ENCODE measurements at regions not wholly inside any gene's neighbourhood (a gene's known extent, or its start where the extent isn't known, plus 50 kb on each side); places are given as distances from the start of the nearest gene placed in this dataset.

DNA sequence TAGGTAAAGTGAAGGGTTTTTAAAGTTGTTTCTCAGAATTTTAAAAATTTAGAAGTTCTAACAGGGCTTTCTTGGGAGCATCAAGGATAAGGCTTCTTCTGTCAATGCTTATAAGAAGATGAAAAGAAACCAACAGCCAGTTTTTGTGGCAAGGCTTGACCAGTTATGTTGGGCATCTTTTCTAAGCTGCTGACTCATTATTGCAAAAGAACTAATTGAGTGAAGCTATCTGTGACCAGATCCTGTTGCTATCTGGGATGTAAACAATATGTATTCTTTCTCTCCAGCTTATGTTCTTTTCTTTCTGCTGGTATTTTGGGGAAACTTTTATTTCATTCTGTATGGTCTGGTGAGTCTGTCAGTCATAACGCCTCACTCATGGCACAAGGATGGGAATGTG lies 643.8 kb downstream of the HDGFL1 start:
- TF ChIP-seq, protein P1, sequence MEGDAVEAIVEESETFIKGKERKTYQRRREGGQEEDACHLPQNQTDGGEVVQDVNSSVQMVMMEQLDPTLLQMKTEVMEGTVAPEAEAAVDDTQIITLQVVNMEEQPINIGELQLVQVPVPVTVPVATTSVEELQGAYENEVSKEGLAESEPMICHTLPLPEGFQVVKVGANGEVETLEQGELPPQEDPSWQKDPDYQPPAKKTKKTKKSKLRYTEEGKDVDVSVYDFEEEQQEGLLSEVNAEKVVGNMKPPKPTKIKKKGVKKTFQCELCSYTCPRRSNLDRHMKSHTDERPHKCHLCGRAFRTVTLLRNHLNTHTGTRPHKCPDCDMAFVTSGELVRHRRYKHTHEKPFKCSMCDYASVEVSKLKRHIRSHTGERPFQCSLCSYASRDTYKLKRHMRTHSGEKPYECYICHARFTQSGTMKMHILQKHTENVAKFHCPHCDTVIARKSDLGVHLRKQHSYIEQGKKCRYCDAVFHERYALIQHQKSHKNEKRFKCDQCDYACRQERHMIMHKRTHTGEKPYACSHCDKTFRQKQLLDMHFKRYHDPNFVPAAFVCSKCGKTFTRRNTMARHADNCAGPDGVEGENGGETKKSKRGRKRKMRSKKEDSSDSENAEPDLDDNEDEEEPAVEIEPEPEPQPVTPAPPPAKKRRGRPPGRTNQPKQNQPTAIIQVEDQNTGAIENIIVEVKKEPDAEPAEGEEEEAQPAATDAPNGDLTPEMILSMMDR (conservative IDR thresholded peaks at IDR 0.05; ENCODE audit: low read depth), result no peak
- DNase-seq (ENCODE audit: low spot score), result no peak
- ChIA-PET CTCF (no interaction called here), POLR2A (ENCODE audit: low non-redundant PET) (no interaction called here)
- no peak overlapping the region for H3K27ac ChIP-seq

DNA sequence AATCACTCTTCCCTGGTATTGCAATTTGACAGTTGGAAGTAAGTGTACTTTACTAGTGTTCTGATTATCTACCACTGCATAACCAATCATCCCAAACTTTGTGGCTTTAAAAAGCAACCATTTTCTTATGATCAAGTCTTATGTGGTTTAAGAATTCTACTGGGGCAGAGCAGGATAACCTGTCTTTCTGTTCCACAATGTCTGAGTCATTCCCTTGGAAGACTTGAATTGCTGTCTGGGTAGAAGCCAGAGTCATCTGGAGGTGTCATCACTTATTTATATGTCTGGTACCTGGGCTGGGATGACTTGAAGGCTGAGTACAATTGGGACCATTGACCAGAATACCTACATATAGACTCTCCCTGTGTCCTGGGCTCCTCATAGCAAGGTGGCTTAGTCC lies 644.3 kb downstream of the HDGFL1 start:
- POLR2A ChIA-PET (ENCODE audit: low non-redundant PET), result no interaction called here
- no peak for DNase-seq (ENCODE audit: low spot score)
- CTCF ChIA-PET, result no interaction called here
- no peak overlapping the region for H3K27ac ChIP-seq
- TF ChIP-seq, protein P1 (conservative IDR thresholded peaks at IDR 0.05; ENCODE audit: low read depth), result no peak

DNA sequence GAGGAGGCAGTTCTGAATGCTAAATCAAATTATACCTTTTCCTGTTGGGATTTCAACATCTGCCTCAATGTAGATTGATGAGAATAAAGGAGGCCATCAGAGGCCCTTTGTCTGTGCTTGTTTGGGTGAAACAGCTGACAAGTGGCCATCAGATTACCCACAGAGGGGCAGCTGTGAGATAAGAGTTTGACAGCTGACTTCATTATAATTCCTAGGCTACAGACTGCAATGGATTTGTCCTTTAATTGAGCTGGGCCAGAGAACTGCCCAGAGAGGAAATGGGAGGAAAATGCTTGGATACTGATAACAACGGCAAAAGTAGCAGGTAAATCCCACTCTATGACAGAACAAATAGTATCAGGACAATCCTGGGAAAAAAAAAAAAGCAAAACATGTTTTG lies 649.4 kb downstream of the HDGFL1 start:
- H3K27ac ChIP-seq, result no peak overlapping the region
- ChIA-PET POLR2A (ENCODE audit: low non-redundant PET) (no interaction called here), CTCF (no interaction called here)
- TF ChIP-seq, protein P1 (conservative IDR thresholded peaks at IDR 0.05; ENCODE audit: low read depth), result no peak
- DNase-seq (ENCODE audit: low spot score), result no peak

DNA sequence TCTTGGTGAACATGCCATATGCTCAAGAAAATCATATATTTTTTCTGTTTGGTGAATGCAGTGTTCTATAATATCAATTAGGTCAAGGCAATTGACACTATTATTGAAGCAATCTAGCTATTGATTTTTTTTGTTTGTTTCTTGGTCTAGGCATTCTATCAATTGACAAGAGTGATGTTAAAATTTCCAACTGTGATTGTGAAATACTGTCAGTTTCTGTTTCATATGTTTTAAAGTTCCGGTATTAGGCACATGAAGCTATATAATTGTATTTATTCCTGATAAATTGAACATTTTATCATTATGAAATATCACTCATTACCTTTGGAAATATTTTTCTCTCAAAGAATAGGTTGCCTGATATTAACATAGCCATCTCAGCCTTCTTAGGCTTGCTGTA lies 653.4 kb downstream of the HDGFL1 start:
- ChIA-PET CTCF (no interaction called here), POLR2A (ENCODE audit: low non-redundant PET) (no interaction called here)
- TF ChIP-seq, protein P1 (conservative IDR thresholded peaks at IDR 0.05; ENCODE audit: low read depth), result no peak
- no peak for DNase-seq (ENCODE audit: low spot score)
- H3K27ac ChIP-seq, result no peak overlapping the region

DNA sequence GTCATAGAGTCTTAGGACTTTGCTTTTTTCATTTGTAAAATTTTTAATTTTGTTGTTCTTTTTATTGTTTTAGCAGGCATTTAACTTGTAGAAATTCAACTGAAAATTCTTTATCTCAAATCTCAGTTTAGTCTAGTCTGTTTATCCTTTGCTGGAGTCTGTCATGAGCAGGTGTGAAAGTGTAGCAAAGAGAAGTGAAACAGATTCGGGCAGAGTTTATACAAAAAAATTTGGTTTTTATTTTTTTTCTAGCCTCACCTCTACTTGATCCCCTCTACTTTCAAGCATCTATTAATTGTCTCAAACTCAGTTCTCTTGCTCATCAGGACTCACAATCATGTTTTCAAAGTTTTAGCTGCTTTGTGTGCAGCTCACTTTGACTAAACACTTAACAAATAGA lies 655.2 kb downstream of the HDGFL1 start:
- POLR2A ChIA-PET (ENCODE audit: low non-redundant PET), result no interaction called here
- CTCF ChIA-PET, result interaction anchor here (0.6 kb wide), 1 partner anchor 604 kb away, joined by 4 read pairs; no protein-coding TSS in a partner anchor

DNA sequence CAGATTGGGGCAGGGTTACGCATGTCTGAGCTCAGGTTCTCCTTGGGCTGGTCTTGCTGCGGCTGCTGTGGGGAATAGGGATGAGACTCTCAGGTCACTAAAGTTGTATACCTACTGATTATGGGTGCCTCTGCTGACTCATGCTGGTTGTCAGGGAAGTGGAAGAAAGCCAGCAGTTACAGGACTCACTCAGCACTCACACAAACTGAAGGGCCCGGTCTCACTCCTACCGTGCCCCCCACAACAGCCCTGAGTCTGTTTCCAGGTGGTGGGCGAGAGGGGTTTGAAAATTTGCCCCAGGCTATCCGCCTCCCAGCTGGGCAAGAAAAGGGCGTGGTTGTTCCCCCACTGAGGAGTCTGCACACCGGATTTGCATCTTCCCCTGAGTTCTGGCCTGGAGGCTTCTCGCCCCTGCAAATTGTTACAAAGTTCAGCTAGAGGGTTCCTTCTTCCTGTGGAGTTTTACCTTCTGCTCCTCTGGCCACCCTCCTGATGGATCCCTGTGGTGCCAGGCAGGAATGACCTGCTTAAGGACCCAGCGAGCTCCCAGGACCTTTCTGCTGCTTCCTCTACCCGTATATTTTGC lies 659.2 kb downstream of the HDGFL1 start:
- no peak for DNase-seq (ENCODE audit: low spot score)
- no peak overlapping the region for H3K27ac ChIP-seq
- ChIA-PET POLR2A (ENCODE audit: low non-redundant PET) (no interaction called here), CTCF (no interaction called here)
- TF ChIP-seq, protein P1 (conservative IDR thresholded peaks at IDR 0.05; ENCODE audit: low read depth), result no peak

More for the DNA sequence above, 655.2 kb downstream of the HDGFL1 start:
- DNase-seq (ENCODE audit: low spot score), result no peak
- H3K27ac ChIP-seq, result no peak overlapping the region
- TF ChIP-seq, protein P1 (conservative IDR thresholded peaks at IDR 0.05; ENCODE audit: low read depth), result no peak
